ENCODE measurements at regions not wholly inside any gene's neighbourhood (a gene's known extent, or its start where the extent isn't known, plus 50 kb on each side); places are given as distances from the start of the nearest gene placed in this dataset.

DNA sequence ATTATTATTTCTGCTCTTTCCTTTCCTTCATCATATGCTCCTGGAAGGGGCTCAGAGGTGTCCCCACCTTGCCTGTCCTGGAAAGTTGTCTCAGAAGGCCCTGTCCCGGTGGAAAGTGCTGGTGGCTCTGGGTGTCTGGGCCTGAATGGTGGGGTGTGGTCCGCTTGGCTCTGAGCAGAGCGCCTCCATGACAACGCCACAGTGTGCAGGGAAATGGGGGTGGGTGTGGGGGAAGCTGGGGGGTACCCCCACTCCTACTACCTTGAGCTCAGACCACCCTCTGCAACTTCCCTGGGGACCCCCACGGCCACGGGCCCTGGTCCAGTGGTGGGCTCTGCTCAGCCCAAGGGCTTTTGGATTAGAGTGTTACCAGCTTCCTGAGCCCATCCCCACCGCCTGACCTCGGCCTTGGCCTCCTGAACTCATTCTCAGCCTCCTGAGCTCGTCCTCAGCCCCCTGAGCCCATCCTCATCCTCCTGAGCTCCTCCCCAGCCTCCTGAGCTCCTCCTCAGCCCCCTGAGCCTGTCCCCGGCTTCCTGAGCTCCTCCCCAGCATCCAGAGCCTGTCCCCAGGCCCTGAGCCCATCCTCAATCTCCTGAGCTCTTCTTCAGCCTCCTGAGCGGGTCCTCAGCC, 106.4 kb upstream of the FAM20C start:
- DNase-seq, result no peak

DNA sequence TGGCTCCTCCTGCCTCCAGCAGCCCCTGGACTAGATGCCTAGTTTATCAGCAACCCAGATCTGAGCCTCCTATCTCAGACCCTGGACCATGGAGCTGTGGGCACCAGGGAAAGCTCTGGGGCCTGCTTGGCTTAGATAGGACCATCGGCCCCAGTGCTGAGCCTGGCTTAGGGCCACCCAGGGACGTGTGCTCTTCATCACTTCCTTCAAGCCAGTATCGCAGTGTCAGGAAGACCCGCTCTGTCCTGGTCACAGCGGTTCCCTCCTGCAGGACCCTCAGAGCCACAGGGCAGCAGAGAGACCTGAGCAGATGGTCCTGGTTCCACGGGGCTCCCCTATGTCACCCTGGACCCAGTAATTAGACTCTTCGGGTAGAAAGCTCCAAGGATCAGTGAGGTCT, 105.7 kb upstream of the FAM20C start:
- DNase-seq, result no peak

DNA sequence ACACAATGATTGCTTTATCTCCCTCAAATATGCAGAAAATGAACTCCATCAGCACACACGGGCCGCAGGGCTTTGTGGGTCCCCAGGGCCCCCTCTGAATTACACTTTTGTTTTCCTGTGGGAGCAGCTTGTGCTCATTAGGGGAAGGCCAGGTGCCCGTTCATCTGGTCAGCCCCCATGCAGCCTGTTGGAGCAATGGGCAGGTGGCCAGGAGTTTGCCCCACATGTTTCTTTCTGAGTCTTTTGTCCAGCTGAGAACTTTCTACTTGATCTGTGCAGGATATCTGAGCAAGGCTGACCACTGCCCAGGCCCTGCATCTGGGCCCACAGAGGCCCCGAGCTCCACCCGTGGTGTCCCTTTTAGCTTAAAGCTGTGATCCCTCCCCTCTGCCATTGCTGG, 105.3 kb upstream of the FAM20C start:
- no peak for DNase-seq

DNA sequence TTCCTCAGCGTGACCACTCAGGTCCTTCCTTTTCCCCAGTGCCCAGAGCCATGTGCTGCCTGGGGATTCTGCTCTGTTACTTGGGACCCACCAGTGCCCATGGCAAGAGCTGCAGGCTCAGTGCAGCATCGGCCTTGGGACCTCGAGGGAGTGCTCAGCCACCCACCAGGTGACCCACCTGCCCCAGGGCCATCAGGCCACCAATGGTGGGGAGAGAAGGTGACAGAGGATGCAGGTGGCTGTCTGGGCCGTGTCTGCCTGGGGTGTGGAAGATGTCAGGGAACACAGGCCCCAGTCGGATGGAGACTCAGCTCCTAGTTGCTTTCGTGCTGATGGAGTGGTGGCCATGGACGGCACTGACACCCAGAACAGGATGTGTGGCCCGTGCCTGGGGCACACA, 104.7 kb upstream of the FAM20C start:
- no peak for DNase-seq

DNA sequence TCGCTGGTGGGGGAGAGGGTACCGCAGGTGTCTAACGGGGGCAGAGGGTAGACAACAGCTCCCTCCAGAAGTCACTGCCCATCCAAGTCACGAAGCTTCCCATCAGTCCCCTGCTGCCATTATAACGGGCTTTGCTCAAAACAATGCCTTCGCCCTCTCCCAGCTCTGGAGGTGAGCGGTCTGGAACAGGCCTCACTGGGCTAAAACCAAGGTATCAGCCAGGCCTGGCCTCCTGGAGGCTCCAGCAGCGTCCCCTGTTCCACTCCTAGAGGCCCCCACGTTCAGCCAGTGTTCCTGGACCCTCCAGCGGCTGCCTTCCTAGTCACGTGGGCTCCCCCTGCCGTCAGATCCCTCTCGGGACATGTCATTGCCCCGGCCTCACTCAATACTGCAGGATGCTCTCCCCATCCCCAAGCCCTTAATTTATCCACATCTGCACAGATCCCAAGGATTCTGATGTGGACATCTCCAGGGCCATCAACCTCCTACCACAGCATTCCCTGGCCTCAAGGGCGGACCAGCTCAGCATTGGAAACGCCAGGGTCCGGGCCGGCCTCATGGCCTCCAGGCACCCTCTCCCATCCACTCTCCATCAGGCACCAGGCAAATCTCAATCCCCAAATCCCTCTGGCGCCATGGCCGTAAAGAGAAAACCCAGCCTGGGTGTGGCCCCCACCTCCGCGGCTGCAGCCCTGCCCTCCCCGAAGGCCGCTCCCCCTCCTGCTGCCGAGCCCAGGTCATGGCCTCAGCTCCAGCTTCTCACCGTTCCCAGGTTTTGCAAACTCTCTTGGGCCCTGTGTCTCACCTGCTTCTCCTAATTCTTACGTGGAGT, 104.1 kb upstream of the FAM20C start:
- DNase-seq, result no peak

DNA sequence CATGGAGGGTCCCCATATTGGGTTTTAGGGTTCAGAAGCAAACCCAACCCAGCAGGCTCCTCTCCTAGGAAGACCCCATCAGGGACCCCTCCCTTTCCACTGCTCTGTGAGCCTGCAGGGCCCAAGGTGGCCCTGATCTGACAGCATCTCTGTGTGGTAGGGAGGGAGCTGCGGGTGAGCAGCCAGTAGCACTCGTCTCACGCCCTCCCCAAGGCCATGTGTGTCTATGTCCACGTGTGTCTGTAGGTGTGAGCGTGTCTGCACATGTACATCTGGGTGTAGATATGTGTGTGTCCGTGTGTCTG, 103.5 kb upstream of the FAM20C start:
- DNase-seq, result no peak

DNA sequence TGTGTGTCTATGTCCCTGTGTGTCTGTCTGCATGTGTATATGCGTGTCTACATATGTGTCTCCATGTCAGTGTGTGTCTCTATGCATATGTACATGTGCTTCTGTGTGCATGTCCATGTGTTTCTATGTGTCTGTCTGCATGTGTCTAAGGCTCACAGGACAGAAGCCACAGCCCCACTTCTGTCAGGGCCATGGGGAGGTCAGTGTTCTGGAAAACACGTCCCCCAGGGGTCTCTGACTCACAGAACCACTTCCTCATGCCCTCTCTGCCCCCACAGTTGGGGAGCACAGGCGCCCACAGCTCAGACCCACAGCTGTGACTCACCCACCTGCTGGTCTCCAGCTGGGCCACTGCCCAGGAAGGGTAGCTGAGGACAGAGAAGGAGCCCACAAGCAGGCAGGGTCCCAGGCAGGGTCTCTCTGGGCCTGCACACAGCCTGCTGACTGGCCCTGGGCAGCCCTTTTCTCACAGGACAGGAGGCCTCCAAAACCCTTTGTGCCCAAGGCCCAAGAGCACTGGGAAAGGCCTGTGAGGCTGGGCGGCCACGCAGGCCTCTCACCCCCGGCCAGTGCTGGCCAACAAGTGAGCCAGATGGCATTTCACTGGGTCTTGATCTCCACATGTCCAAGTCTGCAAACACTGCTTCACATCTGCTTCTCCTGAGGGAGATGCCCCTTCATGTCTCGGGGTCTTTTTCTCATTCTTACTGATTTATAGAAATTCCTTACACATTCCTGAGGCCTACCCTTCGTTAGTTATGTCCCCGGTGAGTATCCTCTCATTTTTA, 102.9 kb upstream of the FAM20C start:
- DNase-seq, result no peak

DNA sequence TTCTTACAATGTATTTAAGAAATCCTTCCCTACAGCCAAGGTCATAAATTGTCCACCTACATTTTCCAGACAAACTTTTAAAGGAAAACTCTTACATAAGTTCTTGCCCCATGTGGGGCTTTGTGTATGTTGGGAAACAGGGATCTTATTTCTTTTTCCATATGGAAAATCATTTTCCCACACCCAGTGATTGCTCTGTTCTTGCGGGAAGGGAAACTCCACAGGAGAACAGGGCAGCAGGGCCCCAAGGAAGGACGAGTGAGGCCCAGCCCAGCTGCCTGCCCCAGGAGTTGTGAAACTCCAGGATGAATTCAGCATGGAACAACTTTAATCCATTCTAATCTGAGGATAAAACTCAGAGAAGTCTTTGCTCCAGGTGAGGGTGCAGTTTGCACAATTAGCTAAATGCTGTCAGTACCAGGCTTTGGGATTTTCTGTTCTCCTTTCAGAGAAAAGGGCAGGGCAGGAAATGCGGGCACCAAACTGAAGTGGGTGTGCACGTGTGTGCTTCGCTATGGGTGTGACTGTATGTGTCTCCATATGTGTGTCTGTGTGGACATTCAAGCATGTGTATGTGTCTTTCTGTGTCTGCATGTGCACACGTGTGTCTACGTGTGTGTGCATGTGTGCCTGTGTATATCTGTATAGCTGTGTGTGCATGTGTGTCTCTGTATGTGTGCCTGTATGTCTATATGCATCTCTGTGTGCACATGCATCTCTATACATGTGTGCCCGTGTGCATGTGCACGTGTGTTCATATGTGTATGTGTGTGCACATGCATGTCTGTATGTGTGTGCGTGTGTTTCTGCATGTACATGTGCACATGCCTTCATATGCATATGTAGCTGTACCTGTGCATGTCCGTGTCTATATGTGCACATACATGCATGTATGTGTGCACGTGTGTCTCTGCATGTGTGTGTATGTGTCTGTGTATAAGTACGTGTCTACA, 102.0 kb upstream of the FAM20C start:
- no peak for DNase-seq

DNA sequence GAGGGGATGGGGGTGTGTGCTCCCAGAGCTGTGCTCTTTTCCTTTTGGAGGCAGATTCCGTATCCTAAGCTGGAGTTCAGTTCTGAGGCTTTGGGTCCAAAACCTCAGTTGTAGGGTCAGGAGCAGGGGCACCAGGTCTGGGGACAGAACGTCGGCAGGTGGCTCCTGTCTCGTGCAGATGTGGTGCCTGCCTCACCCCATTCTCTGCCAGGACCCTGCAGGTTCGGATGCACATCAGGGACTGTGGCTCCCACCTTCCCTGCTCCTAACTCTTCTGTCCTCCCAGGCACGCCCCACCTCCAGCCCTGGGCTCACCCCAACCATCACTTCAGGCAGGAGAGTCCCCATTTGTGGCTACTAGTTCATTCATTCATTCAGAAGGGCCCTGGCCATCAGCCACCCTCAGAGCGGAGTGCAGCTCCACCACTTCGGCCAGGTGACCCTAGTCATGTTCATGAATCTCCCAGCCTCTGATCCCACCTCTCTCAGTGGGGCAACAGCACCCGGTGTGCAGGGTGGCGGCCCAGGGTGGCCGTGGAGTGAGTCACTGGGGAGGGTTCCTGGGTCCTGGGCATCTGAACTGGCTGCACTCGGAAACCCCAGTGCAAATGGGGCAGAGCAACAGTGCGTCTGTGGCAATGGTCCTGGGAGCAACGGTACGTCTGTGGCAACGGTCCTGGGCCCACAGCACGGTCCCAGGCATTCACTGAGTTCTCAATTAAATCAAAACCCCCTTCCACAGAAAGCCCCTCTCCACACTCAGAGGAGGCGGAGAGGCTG, 100.8 kb upstream of the FAM20C start:
- no peak for DNase-seq

DNA sequence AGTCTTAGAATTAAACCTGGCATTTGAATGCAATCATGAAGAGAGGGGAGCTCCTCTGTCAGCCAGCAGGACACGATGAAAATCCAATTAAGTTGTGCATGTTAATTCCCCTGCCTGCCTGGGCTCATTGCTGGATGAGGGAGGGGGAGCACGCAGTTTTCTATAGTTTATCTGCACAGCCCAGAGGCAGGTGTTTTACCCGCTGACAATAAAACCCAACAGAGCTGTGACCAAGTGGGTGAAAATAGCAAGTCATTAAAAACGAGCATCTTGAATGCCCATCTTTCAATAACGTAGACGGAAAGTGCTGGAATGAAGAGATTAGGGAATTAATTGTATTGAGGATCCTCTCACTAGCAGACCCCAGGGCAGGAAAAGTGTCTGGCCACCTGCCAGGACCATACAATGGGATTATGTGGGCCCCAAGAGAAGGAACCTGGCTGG, 100.1 kb upstream of the FAM20C start:
- peak; percentile 87 for DNase-seq

DNA sequence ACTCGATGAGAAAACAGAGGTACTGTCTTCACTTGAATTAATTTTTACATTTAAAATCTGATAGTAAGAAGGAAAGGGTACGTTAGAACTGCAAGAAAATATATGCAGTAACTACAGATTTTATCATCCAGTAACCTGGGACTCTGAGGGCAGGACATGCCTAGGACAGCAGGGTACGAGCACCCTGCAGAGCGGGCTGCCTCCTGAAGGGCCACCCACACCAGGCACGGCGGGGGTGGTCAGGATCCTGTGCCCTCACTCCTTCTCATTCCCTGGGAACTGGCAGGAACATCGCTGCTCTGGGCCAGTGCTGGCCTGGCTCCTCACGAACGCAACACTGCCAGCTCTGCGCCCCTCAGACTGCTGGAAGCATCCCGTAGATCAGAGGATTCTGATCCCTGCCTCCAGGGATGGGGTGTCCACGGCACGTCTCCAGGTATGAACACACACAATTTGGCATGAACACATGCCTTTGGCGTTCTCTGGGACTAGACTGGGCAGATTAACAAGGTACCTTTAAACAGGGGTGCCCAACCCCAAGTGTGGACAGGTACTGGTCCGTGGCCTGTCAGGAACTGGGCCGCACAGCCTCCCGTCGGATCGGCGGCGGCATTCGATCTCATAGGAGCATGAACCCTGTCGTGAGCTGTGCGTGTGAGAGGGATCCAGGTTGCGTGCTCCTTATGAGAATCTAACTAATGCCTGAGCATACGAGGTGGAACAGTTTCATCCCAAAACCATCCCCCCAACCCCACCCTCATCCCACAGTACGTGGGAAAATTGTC, 99.3 kb upstream of the FAM20C start:
- no peak for DNase-seq

DNA sequence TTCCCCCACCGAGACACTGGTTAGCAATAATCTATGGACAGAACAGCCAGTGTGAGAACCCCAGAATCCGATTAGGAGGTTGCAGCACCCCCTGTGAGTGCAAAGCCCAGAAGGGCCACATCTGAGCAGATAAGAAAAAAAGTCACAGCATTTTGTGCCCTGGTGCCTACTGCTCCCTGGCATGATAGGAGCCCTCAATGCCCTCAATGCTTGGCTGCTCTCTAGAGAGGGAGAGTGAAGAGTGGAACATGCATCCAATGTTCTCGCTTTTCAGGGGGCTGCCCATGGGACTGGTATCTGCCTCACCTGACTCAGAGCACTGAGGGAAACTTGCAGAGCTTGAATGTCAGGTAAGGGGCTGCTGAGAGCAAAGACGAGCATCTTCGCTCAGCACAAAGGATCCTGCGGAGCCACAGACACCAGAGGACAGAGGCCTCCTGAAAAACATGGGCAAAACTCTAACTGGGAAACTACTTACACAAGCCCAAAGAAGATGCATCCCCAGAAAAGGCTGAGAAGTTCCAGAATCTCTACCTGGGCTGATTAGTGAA, 98.0 kb upstream of the FAM20C start:
- DNase-seq, result no peak

DNA sequence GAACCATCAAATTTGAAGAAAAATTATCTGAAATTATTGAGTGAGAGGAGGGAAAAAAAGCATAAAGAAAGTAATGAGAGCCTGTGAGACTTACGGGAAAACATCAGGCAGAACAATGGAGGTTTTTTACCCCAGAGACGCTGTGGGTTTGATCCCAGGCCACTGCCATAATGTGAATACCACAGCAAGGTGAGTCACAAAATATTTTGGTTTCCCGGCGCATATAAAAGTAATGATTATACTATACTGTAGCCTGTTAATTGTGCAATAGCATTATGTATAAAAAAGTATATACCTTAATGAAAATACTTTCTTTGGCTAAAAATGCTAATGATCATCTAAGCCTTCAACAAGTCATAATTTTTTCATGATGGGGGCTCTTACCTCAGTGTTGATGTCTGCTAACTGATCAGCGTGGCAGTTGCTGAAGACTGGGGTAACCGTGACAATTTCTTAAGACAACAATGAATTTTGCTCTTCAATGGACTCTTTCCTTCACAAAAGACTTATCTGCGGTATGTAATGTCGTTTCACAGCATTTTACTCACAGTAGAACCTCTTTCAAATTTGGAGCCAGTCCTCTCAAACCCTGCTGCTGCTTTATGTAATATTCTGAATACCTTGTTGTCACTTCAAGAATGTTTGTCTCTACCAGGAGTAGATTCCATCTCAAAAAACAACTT, 97.0 kb upstream of the FAM20C start:
- no peak for DNase-seq

DNA sequence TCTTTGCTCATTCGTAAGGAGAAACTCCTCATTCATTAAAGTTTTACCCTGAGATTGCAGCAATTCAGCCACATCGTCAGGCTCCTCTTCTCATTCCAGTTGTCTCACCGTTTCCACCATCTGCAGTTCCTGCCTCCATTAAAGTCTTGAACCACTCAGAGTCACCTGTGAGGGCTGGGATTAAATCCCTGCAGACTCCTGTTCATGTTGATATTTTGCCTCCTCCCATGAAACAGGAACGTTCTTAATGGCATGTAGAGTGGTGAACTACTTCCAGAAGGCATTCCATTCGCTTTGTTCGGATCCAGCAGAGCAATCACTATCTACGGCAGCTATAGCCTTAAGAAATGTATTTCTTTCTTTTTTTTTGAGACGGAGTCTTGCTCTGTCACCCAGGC, 96.5 kb upstream of the FAM20C start:
- no peak for DNase-seq

DNA sequence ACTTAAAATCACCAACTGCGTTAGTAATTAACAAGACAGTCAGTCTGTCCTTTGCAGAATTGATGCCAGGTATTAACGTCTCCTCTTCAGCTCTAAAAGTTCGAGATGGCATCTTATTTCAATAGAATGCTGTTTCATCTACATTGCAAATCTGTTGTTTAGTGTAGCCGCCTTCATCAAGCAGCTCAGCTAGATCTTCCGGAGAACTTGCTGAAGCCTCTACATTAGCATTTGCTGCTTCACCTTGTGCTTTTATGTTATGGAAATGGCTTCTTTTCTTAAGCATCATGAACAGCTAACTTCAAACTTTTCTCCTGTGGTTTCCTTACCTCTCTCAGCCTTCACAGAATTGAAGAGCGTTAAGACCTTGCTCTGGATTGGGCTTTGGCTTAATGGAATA, 95.5 kb upstream of the FAM20C start:
- DNase-seq, result no peak

DNA sequence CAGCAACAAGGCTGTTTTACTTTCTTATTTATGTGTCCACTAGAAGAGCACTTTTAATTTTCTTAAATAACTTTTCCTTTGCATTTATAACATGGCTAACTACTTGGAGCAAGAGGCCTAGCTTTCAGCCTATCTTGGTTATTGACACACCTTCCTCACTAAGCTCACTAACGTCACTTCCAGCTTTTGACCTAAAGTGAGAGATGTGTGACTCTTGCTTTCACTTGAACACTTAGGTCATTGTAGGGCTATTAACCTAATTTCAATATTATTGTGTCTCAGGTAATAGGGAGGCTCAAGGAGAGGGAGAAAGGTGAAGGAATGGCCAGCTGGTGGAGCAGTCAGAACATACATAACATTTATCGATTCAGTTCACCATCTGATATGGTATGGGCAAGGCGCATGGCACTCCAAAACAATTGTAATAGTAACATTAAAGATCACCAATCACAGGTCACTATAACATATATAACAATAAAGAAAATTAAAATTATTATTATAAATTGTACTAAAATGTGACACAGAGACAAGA, 95.0 kb upstream of the FAM20C start:
- DNase-seq, result no peak

DNA sequence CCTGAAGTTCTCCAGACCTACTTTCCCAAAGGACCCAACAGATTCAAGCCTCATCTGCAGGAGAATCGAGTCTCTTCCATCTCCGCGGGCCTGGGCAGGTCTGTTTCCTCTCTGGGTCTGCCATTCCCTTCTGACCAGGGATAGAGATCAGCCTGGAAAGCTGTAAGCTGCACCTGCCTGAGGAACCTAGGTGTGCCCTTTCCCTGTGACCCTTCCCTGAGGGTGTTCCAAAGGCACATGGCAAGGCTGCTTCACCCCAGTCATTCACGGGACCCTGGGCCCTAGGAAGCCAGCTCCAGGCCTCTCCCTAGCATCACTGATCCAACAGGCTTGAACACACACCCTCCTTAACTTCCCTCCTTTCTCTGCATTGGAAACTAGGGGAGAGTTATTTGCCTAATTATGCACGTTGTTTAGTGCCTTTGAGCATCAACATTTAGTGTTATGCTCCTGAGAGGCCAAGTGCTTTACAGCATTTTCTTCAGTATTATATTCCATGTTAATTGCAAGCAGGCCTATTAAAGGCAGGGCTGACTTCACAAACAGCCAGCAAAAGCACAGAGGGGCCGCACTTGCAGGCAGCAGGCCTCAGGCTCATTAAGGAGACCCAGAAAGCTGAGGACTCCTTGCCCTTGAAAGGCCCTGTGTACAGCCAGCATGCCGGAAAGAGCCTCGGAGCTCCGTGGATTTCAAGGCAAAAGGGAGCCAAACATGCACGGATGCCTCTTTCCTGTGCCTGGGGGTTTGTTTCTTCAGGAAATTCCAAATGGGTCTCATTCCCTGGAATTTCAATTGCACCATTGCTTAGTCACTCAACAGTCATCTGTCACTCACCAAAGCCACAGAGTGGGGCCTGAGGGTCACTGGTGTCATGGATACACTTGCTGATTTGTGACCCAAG, 91.0 kb upstream of the FAM20C start:
- no peak for DNase-seq

DNA sequence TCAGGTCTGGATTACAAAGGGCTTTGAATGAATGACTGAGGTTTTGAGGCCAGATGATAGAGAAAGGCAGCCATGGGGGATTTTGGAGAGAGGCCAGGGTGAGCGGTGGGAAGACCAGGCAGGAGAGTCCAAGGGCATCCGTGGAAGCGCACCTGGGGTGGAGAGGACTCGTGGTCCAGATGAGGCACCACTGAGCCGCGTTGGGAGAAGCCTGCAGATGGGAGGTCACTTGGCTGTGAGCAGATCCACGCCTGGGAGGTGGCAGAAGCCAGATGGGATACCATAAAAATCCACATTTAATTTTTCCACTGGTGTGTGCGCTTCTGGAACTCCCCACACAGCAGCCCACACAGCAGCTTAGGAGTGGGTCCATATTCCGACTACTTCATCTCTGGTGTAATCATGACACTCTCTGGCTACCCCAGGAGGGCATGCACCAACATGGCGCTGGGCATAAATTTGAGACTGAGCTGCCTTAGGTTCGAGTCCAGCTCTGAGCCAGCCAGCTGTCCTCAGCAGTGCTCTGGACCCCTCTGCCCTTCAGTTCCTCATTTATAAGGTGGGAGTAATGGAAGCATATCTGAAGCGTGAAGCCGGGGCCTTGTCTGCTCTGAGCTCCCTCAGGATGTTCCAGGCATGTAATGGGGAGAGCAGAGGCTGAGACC, 90.2 kb upstream of the FAM20C start:
- no peak for DNase-seq

Measured in NCI-H1105 treated with DMSO at 0.1 percent for 48 hours (cell line).